ENCODE measurements at regions not wholly inside any gene's neighbourhood (a gene's known extent, or its start where the extent isn't known, plus 50 kb on each side); places are given as distances from the start of the nearest gene placed in this dataset.

DNA sequence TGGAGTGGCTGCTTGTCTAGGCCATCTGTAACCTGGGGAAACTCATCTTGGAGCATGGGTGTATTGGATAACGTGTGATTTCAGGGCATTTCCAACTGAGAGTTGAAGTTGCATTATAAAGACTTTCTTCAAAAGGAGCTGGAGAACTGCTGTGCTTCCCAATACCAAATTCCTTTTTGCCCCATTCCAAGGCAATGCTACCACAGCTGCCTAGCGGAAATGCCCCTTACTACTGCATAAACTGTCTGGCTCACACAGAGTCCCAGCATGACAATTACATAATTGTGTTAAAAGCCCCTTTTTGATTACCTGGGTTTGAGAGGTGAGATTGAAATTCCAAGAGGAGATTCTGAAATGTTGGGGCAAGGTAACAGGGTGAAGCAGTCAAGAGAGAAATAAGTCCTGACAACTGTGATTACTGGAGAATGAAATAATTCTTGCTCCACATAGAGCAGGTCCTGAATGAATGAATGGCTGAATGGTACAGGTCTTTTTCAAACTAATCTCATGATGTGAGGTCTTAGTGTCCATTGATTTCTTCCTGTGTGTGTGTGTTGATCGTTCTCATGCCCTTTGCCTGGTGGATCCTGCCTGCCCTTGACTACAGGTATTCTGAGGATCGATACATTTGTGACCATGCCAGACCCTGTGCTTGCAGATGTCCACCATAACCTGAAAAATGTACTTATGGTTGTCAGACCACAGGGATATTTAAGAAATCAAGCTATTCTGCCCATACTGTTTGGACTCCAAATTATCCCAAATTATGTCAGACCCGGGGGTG is 386.5 kb downstream of the GRIN2B start:
- Histone ChIP-seq H3K27me3 (no peaks in the 10 kb centered on the region), H3K27ac (no peak overlapping the region), H3K79me2 (no peaks in the 10 kb centered on the region), H3K4me2 (no peak overlapping the region), H3K9me2 (replicated peaks; ENCODE audit: insufficient read depth) (no peaks in the 10 kb centered on the region), H4K20me1 (ENCODE audit: insufficient read depth, poor library complexity, severe bottlenecking) (no peaks in the 10 kb centered on the region), H3K9me3 (ENCODE audit: low read depth) (no peaks in the 10 kb centered on the region), H3K4me1 (ENCODE audit: insufficient read depth) (no peaks in the 10 kb centered on the region), H3K4me3 (no peak overlapping the region), H2AFZ (no peak overlapping the region), H3K36me3 (replicated peaks; ENCODE audit: insufficient read depth, low read depth) (no peaks in the 10 kb centered on the region)
- no peak for DNase-seq (ENCODE audit: low spot score)
- WGBS (ENCODE audit: low lambda C conversion rate, missing lambda C conversion rate) = 88% methylated on average over 5 of the region's 5 CpGs
- TF ChIP-seq, protein P1, sequence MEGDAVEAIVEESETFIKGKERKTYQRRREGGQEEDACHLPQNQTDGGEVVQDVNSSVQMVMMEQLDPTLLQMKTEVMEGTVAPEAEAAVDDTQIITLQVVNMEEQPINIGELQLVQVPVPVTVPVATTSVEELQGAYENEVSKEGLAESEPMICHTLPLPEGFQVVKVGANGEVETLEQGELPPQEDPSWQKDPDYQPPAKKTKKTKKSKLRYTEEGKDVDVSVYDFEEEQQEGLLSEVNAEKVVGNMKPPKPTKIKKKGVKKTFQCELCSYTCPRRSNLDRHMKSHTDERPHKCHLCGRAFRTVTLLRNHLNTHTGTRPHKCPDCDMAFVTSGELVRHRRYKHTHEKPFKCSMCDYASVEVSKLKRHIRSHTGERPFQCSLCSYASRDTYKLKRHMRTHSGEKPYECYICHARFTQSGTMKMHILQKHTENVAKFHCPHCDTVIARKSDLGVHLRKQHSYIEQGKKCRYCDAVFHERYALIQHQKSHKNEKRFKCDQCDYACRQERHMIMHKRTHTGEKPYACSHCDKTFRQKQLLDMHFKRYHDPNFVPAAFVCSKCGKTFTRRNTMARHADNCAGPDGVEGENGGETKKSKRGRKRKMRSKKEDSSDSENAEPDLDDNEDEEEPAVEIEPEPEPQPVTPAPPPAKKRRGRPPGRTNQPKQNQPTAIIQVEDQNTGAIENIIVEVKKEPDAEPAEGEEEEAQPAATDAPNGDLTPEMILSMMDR (IDR thresholded peaks at IDR 0.05; ENCODE audit: poor library complexity) = no peak
- TF ChIP-seq EZH2 (IDR thresholded peaks at IDR 0.05; ENCODE audit: borderline replicate concordance) (no peak), EZH2phosphoT487 (IDR thresholded peaks at IDR 0.05; ENCODE audit: low read depth, severe bottlenecking, unreplicated experiment) (no peak)

DNA sequence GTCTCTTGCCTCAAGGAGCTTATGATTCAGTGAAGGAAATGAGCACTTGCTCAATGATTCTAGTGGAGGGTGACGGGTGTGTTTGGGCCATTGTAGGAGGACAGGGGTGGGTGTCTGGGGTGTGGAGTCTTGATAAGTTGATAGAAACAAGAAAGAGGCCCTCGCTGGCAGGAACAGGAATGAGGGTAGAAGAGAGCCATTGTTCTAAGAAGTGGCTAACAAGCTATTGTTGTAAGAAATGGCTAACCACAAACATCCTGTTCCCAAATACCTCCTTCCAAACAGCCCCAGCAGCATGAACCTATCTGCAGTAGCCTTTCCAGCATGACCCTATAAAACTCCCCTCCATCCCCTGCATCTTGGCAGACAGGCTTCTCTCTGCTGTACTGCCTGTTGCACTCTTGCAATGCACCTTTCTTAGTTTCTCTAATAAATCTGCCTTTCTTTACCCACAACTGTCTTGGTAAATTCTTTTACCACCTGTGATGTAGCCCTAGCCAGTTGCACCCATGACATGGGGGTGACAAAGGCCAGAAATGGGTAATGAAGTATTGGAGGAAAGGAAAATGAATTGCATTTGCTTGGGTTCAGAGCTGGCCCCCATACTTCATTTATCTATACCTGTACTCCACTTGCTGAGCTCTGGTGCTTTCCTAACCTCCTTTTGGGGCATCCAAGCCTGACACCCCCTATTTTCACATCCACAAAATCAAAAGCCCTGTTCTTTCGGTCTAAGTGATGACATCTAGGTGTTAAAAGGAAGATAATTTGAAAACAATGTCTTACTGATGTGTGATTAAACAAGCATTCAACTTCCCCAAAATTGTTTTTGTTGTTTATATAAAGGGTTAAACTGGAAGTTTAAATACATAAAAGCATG is 389.1 kb downstream of the GRIN2B start:
- no peaks in the 10 kb centered on the region for H4K20me1 ChIP-seq (ENCODE audit: insufficient read depth, poor library complexity, severe bottlenecking)
- H2AFZ ChIP-seq = no peak overlapping the region
- H3K4me2 ChIP-seq = no peak overlapping the region
- H3K9me2 ChIP-seq (replicated peaks; ENCODE audit: insufficient read depth) = no peaks in the 10 kb centered on the region
- no peaks in the 10 kb centered on the region for H3K9me3 ChIP-seq (ENCODE audit: low read depth)
- H3K4me1 ChIP-seq (ENCODE audit: insufficient read depth) = no peaks in the 10 kb centered on the region
- TF ChIP-seq EZH2phosphoT487 (IDR thresholded peaks at IDR 0.05; ENCODE audit: low read depth, severe bottlenecking, unreplicated experiment) = no peak
- no peak for TF ChIP-seq EZH2 (IDR thresholded peaks at IDR 0.05; ENCODE audit: borderline replicate concordance)
- TF ChIP-seq, protein P1 (IDR thresholded peaks at IDR 0.05; ENCODE audit: poor library complexity) = no peak
- no peaks in the 10 kb centered on the region for H3K79me2 ChIP-seq
- no peaks in the 10 kb centered on the region for H3K36me3 ChIP-seq (replicated peaks; ENCODE audit: insufficient read depth, low read depth)
- H3K27me3 ChIP-seq = no peaks in the 10 kb centered on the region
- H3K4me3 ChIP-seq = no peak overlapping the region
- no peak overlapping the region for H3K27ac ChIP-seq
- 74% methylated on average over 3 of the region's 3 CpGs for WGBS (ENCODE audit: low lambda C conversion rate, missing lambda C conversion rate)
- no peak for DNase-seq (ENCODE audit: low spot score)

- Histone ChIP-seq H3K4me3 (no peak overlapping the region), H3K27ac (no peak overlapping the region), H3K9me2 (replicated peaks; ENCODE audit: insufficient read depth) (no peaks in the 10 kb centered on the region), H3K79me2 (no peaks in the 10 kb centered on the region), H3K27me3 (no peaks in the 10 kb centered on the region), H3K9me3 (ENCODE audit: low read depth) (no peaks in the 10 kb centered on the region), H4K20me1 (ENCODE audit: insufficient read depth, poor library complexity, severe bottlenecking) (no peaks in the 10 kb centered on the region), H3K36me3 (replicated peaks; ENCODE audit: insufficient read depth, low read depth) (no peaks in the 10 kb centered on the region), H3K4me1 (ENCODE audit: insufficient read depth) (no peaks in the 10 kb centered on the region), H3K4me2 (no peak overlapping the region), H2AFZ (no peak overlapping the region)
- TF ChIP-seq, protein P1 (IDR thresholded peaks at IDR 0.05; ENCODE audit: poor library complexity) = no peak
- no peak for DNase-seq (ENCODE audit: low spot score)
These were observed 389.9 kb downstream of the GRIN2B start for GRCh38 chr12:13591488-13591887.
